IPS DF 4.7 (cell line): ENCODE measurements at regions not wholly inside any gene's neighbourhood (a gene's known extent, or its start where the extent isn't known, plus 50 kb on each side); places are given as distances from the start of the nearest gene placed in this dataset.

ENCODE experiments used
- DNase-seq: peaks from one replicate; pipeline ENCODE4 v3.0.0-alpha.2; 2013; ENCODE audit warnings: low spot score; ENCODE audit errors: extremely low read depth

DNA sequence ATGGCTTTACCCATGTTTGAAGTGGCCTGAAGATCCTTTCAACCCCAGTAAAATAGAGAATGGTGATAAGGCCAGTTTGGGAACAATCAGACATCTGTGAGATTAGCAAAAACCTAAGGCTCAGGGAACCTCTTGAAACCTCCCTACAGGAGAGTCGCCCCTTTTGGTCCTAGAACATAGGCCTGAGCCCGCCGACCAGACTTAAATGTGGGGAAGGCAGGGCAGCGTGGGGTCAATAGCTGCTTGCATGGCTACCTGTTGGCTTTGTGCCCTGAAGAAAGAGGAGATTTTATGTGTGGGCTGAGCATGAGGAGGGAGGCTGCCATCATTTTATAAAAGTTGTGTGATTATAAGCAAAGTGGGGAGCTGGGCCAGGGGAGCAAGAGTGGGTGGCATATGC lies 97.6 kb upstream of the TBX20 start:
- DNase-seq, result no peak

DNA sequence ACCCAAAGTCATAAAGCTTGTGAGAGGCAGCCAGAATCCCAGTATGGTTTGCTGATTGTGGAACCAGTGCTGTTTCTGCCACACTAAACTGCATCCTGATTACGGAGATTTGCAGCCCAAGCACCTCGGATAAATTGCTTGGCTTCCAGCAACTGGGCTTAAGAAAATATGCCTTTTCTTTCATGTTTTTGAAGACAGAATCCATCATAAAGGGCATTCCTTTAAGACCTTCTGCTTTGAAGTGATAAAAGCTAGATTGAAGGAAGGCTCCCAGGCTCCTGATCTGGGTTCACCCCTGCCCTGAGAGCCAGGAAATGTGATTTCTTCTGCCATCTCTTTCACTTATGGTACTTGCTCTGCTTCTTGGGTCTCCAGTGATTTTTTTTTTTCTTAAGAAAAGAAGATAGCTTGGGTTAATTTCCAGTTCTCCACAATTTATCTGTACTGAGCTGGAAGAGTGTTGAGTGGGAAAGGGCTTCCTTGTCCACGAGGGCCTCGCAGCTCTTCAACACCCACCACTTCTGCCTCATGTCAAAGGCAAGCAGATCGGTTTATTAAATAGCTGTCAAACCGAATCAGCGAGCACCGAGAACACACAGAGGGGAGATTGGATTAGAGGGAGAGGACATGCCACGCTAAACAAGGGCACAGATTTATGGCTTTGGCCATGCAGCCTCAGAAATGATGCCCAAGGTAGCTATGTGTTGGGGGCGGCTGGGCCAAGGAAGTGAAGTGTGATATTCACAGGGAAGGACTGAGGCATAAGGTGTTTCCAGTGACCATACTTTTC lies 94.9 kb upstream of the TBX20 start:
- no peak for DNase-seq

DNA sequence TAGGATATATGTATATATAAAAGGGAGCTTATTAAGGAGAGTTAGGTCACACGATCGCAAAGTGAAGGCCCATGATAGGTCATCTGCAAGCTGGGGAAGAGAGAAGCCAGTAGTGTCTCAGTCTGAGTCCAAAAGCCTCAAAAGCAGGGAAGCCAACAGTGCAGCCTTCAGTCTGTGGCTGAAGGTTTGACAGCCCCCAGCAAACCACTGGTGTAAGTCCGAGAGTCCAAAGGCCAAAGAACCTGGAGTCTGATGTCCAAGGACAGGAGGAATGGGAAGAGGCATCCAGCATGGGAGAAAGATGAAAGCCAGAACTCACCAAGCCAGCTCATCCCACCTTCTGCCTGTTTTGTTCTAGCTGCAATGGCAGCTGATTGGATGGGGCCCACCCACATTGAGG lies 88.9 kb upstream of the TBX20 start:
- DNase-seq, result no peak

- DNase-seq, result no peak
Observed at GRCh38 chr7:35339811-35340210, 85.9 kb upstream of the TBX20 start.

DNA sequence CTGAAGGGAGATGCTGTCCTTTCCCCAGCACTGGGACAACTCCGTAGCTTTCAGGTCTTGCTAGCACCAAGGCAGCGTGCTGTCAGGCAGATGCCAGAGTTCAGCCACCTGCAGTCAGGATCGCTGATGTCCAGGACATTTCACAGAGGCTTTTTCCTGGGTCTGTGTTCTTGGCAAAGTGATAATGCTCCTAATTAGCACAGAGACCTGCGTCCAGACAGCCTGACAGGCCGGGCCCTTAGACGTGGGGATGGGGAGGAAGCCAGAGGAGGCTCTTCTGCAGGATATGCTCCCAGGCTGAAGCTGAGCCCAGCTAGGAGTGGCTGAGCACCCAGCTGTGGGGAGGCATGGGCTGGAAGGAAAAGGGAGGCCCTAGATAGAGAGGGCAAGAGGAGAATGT lies 82.5 kb upstream of the TBX20 start:
- DNase-seq, result no peak

DNA sequence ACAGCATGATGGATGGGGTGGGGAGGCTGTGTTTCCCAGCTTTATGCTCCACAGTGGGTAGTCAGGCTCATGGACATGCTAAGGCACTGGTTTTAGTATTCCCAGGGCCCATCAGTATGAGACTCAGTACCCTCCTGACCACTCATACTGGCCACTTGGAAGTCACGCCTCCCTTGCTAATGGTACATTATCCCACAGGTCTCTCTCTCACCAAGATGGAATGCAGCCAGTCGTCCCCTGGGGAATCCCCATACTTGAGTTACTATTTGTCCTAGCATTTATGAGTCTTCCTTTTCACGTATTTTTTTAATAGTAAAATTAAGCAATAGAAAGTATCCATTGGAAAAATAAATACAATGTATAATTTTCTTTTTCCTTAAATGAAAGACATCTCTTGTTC lies 80.6 kb upstream of the TBX20 start:
- no peak for DNase-seq

DNA sequence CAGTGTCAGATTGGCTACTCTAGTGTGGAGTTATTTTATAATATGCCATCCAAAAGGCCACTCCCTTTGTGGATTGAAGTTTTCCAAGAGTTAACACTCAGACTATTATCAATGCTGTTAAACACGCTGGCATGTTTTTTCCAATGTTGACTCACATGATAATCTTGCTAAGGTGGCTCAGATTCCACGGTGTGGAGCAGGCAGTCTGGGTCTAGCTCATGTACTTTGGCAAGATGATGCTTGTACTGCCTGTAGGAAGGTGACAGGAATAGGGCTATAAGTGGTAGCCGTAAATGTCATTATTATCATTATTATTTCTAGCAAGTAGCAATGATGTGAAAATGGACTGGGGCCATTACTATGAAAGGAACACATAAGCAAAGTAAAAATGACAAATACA lies 79.4 kb upstream of the TBX20 start:
- DNase-seq, result no peak

DNA sequence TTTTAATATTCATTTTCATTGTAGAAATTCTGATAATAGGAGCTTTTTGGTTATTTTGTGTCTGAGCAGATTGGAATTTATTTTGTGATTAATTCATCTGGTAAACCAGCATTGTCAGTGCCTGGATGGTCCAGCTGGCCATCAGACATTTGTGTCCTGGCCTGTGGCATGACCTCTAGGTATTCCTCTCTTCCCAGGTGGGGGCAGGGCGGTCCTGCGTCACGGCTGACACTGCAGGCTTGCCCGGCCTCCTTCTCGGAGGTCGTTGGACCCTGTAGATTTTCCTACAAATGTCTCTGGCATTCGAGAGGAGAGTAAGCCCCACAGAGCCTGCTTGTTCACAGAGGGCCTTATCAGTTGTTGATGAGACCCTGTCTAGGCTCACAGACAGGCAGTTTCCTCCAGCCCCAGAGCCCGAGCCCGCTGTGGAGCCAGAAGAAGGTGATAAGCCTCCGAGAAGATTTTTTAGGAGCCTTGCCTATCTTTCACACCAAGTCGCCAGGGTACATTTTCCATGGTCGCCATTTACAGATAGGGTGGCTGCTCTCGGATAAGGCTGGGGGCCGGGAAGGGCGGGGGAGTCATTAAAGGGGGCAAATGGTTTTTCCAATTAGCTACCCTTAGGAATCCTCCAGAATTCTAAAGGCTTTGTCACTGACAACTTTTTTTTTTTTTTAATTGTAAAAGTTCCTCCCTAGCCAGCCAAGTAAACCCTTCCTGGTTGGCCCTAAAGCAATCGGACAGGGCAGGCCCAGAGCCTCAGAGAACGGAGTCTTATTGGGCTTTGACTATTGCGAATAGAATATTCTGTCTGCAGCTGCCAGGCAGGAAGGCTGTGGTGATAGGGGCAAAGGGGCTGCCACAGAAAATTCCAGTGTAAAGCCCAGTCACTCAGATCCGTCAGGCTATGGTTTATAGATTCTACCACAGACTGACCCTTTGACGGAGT lies 78.1 kb upstream of the TBX20 start:
- no peak for DNase-seq

DNA sequence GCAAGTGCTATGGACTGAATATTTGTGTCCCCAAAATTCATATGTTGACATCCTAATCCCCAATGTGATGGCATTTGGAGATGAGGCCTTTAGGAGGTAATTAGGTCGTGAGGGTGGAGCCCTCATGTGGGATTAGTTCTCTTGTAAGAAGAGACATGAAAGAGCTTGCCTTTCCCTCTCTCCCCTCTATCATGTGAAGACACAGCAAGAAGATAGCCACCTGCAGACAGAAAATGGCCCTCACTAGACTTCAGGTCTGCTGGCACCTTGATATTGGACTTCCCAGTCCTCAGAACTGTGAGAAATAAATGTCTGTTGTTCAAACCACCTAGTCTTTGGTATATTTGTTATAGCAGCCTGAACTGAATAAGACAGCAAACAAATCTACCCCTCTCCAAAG lies 75.1 kb upstream of the TBX20 start:
- DNase-seq, result no peak

GRCh38 chr7:35319606-35320005 lies 65.7 kb upstream of the TBX20 start:
- no peak for DNase-seq

- no peak for DNase-seq
Observed at GRCh38 chr7:35316549-35316948, 62.6 kb upstream of the TBX20 start.

DNA sequence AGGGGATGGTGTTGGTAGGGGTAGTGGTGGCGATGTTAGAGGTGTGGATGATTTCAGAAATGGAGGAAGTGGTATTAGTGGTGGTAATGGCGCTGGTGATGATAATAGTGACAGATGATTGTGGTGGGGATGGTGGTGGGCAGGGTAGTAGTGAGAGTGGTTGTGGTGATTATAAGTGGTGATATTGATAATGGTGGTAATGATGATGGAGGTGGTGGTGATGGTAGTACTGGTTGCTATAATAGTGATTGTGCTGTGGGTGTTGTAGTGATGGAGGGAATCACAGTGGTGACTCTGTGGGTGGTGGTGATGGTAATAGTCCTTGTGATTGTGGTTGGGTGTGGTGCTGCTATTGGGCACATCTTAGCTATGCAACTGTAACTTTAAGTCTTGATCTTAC lies 61.6 kb upstream of the TBX20 start:
- DNase-seq, result no peak

- DNase-seq, result no peak
Observed at GRCh38 chr7:35314354-35314753, 60.5 kb upstream of the TBX20 start.

DNA sequence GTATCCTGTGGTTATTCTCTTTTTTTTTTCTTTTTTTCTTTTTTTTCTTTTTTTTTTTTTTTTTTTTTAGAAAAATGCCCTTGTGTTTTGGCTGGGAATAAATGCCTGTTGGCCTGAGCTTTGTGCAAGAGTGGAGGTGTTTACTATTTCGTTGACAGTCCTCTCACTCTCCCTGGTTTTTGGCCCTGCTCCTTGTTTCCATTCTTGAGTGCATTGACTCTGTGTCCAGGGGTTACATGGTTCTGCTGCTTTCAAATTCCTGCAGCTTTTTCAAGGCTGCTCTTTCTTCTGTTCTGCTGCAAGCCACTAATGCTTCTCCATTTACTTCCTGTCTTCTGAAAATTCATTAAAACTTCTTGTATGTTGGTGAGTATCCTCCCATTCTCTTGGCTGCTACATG lies 59.7 kb upstream of the TBX20 start:
- DNase-seq, result no peak
